Ishikawa (cell line): ENCODE measurements at regions not wholly inside any gene's neighbourhood (a gene's known extent, or its start where the extent isn't known, plus 50 kb on each side); places are given as distances from the start of the nearest gene placed in this dataset.

Experiments used
- CEBPB ChIP-seq: IDR thresholded peaks from 2 replicates; pipeline ENCODE4 v1.6.1; 2012
- CREB1 ChIP-seq: IDR thresholded peaks from 2 replicates; pipeline ENCODE4 v1.6.1; 2012; ENCODE audit warnings: low read depth
- EGR1 ChIP-seq: IDR thresholded peaks from 2 replicates; pipeline ENCODE4 v1.6.1; 2012
- EP300 ChIP-seq: IDR thresholded peaks from 2 replicates; pipeline ENCODE4 v1.6.1; 2012; ENCODE audit warnings: borderline replicate concordance
- REST ChIP-seq: IDR thresholded peaks from 2 replicates; pipeline ENCODE4 v1.6.1; 2012; ENCODE audit warnings: low read depth, mild to moderate bottlenecking
- TAF1 ChIP-seq: IDR thresholded peaks from 2 replicates; pipeline ENCODE4 v1.6.1; 2012; ENCODE audit warnings: low read depth, mild to moderate bottlenecking
- TCF12 ChIP-seq: IDR thresholded peaks from 2 replicates; pipeline ENCODE4 v1.6.1; 2012; ENCODE audit warnings: low read depth
- USF1 ChIP-seq: IDR thresholded peaks from 2 replicates; pipeline ENCODE4 v1.6.1; 2012
- YY1 ChIP-seq: IDR thresholded peaks from 2 replicates; pipeline ENCODE4 v1.6.1; 2012; ENCODE audit warnings: low read depth
- TF ChIP-seq, protein P1 (sequence below): IDR thresholded peaks from 2 replicates; pipeline ENCODE4 v1.6.1; 2012

DNA sequence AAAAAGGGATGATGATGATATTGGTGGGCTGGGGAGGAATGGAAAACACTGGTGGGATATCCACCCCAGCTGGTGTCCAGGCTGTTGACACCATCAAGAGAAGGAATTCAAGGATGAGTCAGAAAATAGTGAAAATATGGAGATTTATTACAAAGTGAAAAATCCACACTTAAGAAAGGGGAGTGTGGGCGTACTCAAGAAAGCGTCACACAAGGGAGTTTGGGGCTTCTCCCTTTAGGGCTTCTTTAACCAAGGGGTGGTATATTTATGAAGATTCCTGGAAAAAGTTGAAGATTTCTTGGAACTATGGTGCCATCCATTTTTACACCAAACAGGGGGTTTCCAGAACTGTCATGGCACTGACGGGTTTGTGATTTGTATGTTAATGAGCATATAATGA lies 63.1 kb upstream of the ARID2 start:
- TF ChIP-seq CEBPB = no peak
- no peak for TF ChIP-seq TCF12
- TF ChIP-seq, protein P1, sequence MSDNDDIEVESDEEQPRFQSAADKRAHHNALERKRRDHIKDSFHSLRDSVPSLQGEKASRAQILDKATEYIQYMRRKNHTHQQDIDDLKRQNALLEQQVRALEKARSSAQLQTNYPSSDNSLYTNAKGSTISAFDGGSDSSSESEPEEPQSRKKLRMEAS = no peak
- TF ChIP-seq USF1 = no peak
- no peak for TF ChIP-seq EP300
- no peak for TF ChIP-seq YY1
- no peak for TF ChIP-seq REST
- no peak for TF ChIP-seq EGR1
- TF ChIP-seq CREB1 = no peak
- no peak for TF ChIP-seq TAF1
